K562 (cell line): ENCODE measurements at regions not wholly inside any gene's neighbourhood (a gene's known extent, or its start where the extent isn't known, plus 50 kb on each side); places are given as distances from the start of the nearest gene placed in this dataset.

ENCODE experiments used
- HEY1 ChIP-seq: fragments of 250-450 bp; sonication (Bioruptor Pico); IDR thresholded peaks from 2 replicates; pipeline ENCODE4 v1.5.0; 2020; ENCODE audit warnings: mild to moderate bottlenecking, moderate library complexity, borderline replicate concordance
- KDM5B ChIP-seq: fragments of 200-600 bp; sonication (generic); IDR thresholded peaks from 2 replicates; pipeline ENCODE4 v1.6.1; 2012; ENCODE audit warnings: low read depth, mild to moderate bottlenecking, moderate library complexity, low read length, control low read depth, inconsistent platforms; ENCODE audit not compliant: insufficient replicate concordance
- MAFK ChIP-seq: IDR thresholded peaks from 2 replicates; pipeline ENCODE4 v1.6.1; 2011; ENCODE audit warnings: low read length, improper control_type of control experiment
- MIER1 ChIP-seq: fragments of 450-650 bp; IDR thresholded peaks from 2 replicates; pipeline ENCODE4 v1.6.1; 2016; ENCODE audit warnings: antibody characterized with exemption, mild to moderate bottlenecking, low read depth
- ZNF23 ChIP-seq: fragments of 250-450 bp; sonication (Bioruptor Pico); IDR thresholded peaks from 2 replicates; pipeline ENCODE4 v1.4.0; 2020; ENCODE audit warnings: mild to moderate bottlenecking
- ZNF24 ChIP-seq: fragments of 450-650 bp; IDR thresholded peaks from 2 replicates; pipeline ENCODE4 v1.6.1; 2016

DNA sequence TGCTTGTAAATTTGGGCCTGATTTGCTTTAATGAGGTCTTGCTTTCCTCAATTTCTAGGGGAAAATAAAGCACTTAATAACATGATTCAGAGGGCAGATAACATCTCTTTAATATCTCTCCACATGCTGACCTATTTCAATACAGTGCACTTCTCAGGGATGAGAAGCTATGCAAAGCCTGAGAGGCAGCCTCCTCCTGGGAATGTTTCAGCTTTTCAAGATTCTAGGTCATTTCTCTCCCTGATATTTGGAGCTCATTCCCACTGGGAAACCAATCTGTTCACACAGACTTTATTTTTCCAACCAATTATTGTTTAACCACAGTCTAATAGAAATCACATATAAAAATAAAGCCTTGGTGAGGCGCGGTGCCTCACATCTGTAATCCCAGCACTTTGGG, 67.0 kb upstream of the LSAMP start:
- TF ChIP-seq HEY1 (no peak), KDM5B (no peak), ZNF23 (no peak), ZNF24 (no peak), MAFK (no peak), MIER1 (no peak)
